HL-60 (cell line): ENCODE measurements at regions not wholly inside any gene's neighbourhood (a gene's known extent, or its start where the extent isn't known, plus 50 kb on each side); places are given as distances from the start of the nearest gene placed in this dataset.

Experiments
- GABPA ChIP-seq: IDR thresholded peaks from 2 replicates; pipeline ENCODE4 v1.6.1; 2012; ENCODE audit warnings: low read depth
- POLR2AphosphoS5 ChIP-seq: IDR thresholded peaks from 2 replicates; pipeline ENCODE4 v1.6.1; 2012; ENCODE audit warnings: low read depth
- TF ChIP-seq, protein P1 (sequence below): IDR thresholded peaks from one replicate; pipeline ENCODE4 v1.5.1; 2011; ENCODE audit warnings: low read length, control low read depth, inconsistent platforms; ENCODE audit not compliant: insufficient read depth

GRCh38 chr4:11908712-11909111 is 480.0 kb upstream of the HS3ST1 start:
- TF ChIP-seq, protein P1, sequence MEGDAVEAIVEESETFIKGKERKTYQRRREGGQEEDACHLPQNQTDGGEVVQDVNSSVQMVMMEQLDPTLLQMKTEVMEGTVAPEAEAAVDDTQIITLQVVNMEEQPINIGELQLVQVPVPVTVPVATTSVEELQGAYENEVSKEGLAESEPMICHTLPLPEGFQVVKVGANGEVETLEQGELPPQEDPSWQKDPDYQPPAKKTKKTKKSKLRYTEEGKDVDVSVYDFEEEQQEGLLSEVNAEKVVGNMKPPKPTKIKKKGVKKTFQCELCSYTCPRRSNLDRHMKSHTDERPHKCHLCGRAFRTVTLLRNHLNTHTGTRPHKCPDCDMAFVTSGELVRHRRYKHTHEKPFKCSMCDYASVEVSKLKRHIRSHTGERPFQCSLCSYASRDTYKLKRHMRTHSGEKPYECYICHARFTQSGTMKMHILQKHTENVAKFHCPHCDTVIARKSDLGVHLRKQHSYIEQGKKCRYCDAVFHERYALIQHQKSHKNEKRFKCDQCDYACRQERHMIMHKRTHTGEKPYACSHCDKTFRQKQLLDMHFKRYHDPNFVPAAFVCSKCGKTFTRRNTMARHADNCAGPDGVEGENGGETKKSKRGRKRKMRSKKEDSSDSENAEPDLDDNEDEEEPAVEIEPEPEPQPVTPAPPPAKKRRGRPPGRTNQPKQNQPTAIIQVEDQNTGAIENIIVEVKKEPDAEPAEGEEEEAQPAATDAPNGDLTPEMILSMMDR: no peak
- TF ChIP-seq POLR2AphosphoS5 (no peak), GABPA (no peak)
